Activated CD4-positive, alpha-beta T cell treated with anti-CD3 and anti-CD28 coated beads for 36 hours (primary cell): ENCODE measurements at regions not wholly inside any gene's neighbourhood (a gene's known extent, or its start where the extent isn't known, plus 50 kb on each side); places are given as distances from the start of the nearest gene placed in this dataset.
"Not testable (repeated sequence)": the region's sequence is repeated elsewhere in the genome, so short reads cannot be mapped to it uniquely, and the experiment has no call there.

ENCODE experiments used
- ATAC-seq: fragments of 200-7000 bp; cut with Tn5 transposase; one replicate; pipeline ENCODE4 v1.10.0; 2021; ENCODE audit warnings: mild to moderate bottlenecking, moderate library complexity
- CTCF ChIA-PET: fragments of 350-600 bp; sonication (Branson Sonifier 250); formaldehyde crosslinking; loops from one replicate; lab custom pipeline; 2021; ENCODE audit warnings: antibody characterized with exemption; lab: Charles Lee
- POLR2A ChIA-PET: fragments of 350-600 bp; sonication (Branson Sonifier 250); formaldehyde crosslinking; loops from one replicate; lab custom pipeline; 2021; ENCODE audit warnings: antibody characterized with exemption, inconsistent platforms; lab: Charles Lee
- DNase-seq: peaks from one replicate; pipeline ENCODE4 v3.0.0-alpha.2; 2020
- H3K27ac Mint-ChIP-seq: one replicate; pipeline ENCODE4 v1.8.0; 2021; ENCODE audit warnings: mixed read lengths
- H3K27me3 Mint-ChIP-seq: one replicate; pipeline ENCODE4 v1.8.0; 2021; ENCODE audit warnings: mixed read lengths
- H3K36me3 Mint-ChIP-seq: one replicate; pipeline ENCODE4 v1.8.0; 2021; ENCODE audit warnings: low read depth, mixed read lengths
- H3K4me1 Mint-ChIP-seq: one replicate; pipeline ENCODE4 v1.8.0; 2021; ENCODE audit warnings: mixed read lengths
- H3K4me3 Mint-ChIP-seq: one replicate; pipeline ENCODE4 v1.8.0; 2021; ENCODE audit warnings: mild to moderate bottlenecking, moderate library complexity, mixed read lengths
- H3K9me3 Mint-ChIP-seq: one replicate; pipeline ENCODE4 v1.8.0; 2021; ENCODE audit warnings: low read depth, mixed read lengths
- intact Hi-C, 2 experiments: fragments of 100-400 bp; cut with DNase I in 1 of 2; cut with micrococcal nuclease in 1 of 2; formaldehyde crosslinking; loops; one replicate each; pipeline versions ENCODE4 v1.14.2 to v1.15.1; 2022 to 2024; cut with DNase I, micrococcal nuclease

DNA sequence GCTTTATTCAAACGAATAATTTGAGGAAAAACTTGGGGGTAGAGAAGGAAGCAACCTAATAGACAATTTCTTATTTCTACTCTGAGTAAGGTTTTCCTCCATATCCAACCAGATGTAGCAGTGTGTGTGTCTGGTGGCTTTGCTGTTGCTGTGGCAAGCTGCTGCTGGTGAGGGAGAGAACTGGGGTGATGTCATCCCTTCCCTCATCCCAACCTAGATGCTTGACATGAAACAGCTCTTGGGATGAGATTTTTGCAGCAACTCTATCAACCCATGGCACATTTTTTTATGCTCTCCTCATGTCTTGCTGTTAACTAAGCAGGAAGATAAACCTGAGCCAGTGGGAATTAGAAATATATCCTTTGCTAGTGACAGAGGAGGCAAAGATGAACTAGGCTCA, 135.8 kb downstream of the PCSK1 start:
- no peak for ATAC-seq
- Mint-ChIP-seq H3K27ac (no peak overlapping the region), H3K9me3 (peaks cover under 1% of the 10 kb centered on the region), H3K4me1 (no peaks in the 10 kb centered on the region), H3K4me3 (no peak overlapping the region), H3K36me3 (no peaks in the 10 kb centered on the region), H3K27me3 (peaks cover 3% of the 10 kb centered on the region)
- POLR2A ChIA-PET = interaction anchor here (0.6 kb wide), 1 partner anchor 9 kb away, joined by 3 read pairs; no protein-coding TSS in a partner anchor
- CTCF ChIA-PET = no interaction called here
- no peak for DNase-seq
- intact Hi-C loops = no loop called here

DNA sequence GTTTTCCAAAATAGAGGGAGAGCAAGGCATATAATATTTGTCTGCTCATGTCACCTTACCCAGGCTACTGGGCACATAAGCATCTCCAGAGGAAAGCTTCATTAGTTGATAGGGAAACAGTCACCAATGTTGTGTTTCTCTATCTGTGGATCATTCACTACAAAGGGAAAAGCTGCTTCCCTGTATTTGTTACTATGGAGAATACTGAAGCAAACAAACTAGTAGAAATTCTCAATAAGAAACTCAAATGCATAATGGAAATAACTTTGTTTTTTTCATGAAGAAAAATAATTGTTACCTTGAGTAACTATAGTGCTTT, 138.2 kb downstream of the PCSK1 start:
- Mint-ChIP-seq H3K27me3 (peaks cover 12% of the 10 kb centered on the region), H3K36me3 (no peaks in the 10 kb centered on the region), H3K4me3 (no peak overlapping the region), H3K27ac (no peak overlapping the region), H3K9me3 (peaks cover 1% of the 10 kb centered on the region), H3K4me1 (no peaks in the 10 kb centered on the region)
- no peak for DNase-seq
- no peak for ATAC-seq
- ChIA-PET CTCF (interaction anchor here (0.7 to 1.1 kb wide), 2 partner anchors 11 to 46 kb away, joined by 3 to 5 read pairs; no protein-coding TSS in a partner anchor), POLR2A (no interaction called here)
- intact Hi-C loops = no loop called here

DNA sequence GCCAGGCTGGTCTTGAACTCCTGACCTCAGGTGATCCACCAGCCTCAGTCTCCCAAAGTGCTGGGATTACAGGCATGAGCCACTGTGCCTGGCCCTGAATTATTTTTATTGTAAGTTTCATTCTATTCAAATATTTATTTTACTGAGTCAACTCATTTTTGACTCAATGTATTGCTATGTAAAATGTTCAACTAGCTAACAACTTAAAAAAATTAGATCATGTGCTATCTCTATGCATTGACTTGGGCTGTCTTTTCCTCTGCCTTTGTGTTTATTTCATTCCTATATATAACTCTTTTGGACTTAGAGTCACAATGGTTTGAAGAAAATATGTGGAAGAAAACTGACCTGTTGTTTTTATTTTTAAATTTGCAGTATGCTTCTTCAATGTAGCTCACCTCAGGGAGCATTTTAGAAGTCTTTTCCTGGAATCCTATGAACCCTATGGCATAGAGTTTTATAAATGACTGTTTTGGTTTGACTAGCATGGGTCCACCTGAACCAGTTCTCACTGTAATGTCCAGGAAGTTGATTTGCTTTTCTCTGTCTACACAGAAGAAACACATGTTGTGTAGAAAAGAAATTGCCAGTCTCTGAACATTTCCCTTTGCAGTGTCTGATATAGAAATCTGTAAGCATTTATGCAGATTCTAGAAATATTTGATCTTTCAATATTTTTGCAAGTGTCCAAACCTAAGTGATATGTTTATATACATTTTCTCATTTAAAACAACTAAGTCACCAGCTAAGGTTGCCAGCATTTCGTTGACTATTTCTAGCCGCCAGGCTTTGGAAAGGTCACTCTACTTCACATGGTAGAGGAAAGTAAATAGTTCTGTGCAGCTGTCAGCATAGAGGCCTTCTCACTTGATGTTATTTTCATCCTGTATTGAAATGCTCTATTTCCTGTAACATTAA, 138.8 kb downstream of the PCSK1 start:
- H3K9me3 Mint-ChIP-seq = peaks cover 1% of the 10 kb centered on the region
- intact Hi-C loops = no loop called here
- no peak overlapping the region for H3K4me3 Mint-ChIP-seq
- H3K27me3 Mint-ChIP-seq = peaks cover 14% of the 10 kb centered on the region
- ChIA-PET POLR2A (interaction anchor here (0.5 kb wide), 1 partner anchor 215 kb away, joined by 4 read pairs; no protein-coding TSS in a partner anchor), CTCF (interaction anchor here (1.1 kb wide), 1 partner anchor 10 kb away, joined by 5 read pairs; no protein-coding TSS in a partner anchor)
- H3K4me1 Mint-ChIP-seq = peaks cover 4% of the 10 kb centered on the region
- DNase-seq (no peak), ATAC-seq (no peak)
- peaks cover 2% of the 10 kb centered on the region for H3K36me3 Mint-ChIP-seq
- no peak overlapping the region for H3K27ac Mint-ChIP-seq

DNA sequence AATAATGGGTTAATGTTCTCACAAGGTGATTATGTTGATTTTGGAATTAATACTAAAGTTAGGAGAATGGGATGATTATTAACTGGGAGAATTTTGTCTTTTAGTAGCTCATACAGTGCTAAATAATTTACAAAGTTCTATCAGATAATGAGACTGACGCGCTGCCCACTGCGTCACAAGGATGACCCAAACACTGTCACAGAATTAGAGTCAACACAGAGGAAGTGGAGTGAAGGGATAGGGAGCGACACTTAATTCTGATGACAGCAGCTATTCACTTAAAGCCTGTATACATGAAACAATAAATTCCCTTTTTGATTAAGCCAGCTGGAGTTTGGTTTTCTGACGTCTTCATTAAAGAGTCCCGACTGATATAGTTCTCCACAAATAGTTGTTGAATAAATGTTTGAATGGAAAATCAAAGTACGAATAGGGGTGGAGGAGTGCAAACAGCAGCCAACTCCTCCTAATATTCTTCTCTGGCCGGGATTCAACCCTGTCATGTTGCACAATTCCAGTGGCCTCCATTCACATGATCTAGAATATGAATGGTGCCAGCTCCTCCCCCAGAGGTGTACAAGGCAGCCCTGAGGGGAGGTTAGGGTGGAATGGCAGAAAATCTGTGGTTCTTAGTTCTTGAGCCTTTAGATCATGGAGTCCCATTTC, 140.3 kb downstream of the PCSK1 start:
- peaks cover 4% of the 10 kb centered on the region for H3K36me3 Mint-ChIP-seq
- H3K9me3 Mint-ChIP-seq = peaks cover 1% of the 10 kb centered on the region
- no peak for ATAC-seq
- intact Hi-C loops = no loop called here
- peaks cover 14% of the 10 kb centered on the region for H3K27me3 Mint-ChIP-seq
- H3K4me1 Mint-ChIP-seq = peaks cover 5% of the 10 kb centered on the region
- H3K4me3 Mint-ChIP-seq = no peak overlapping the region
- ChIA-PET CTCF (interaction anchor here (0.6 to 1.4 kb wide), 4 partner anchors 14 to 622 kb away, joined by 3 to 4 read pairs (median 3); no protein-coding TSS in a partner anchor), POLR2A (no interaction called here)
- no peak for DNase-seq
- no peak overlapping the region for H3K27ac Mint-ChIP-seq

DNA sequence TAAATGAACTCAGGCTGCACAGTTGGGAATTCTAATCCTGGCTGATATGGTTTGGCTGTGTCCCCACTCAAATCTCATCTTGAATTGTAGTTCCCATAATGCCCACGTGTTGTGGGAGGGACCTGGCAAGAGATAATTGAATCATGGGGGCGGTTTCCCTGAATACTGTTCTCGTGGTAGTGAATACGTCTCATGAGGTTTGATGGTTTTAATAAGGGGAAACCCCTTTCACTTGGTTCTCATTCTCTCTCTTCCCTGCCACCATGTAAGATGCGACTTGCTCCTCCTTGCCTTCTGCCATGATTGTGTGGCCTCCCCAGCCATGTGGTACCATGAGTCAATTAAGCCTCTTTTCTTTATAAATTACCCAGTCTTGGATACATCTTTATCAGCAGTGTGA, 143.8 kb downstream of the PCSK1 start:
- peak; percentile 31 for DNase-seq
- H3K27ac Mint-ChIP-seq, intact Hi-C loops, H3K4me1 Mint-ChIP-seq, POLR2A ChIA-PET, H3K9me3 Mint-ChIP-seq, H3K36me3 Mint-ChIP-seq, H3K4me3 Mint-ChIP-seq: not testable (repeated sequence)
- CTCF ChIA-PET = interaction anchor here (0.7 kb wide), 1 partner anchor 432 kb away, joined by 3 read pairs; no protein-coding TSS in a partner anchor
- H3K27me3 Mint-ChIP-seq = peaks cover 30% of the 10 kb centered on the region
- peak; percentile 33 for ATAC-seq

DNA sequence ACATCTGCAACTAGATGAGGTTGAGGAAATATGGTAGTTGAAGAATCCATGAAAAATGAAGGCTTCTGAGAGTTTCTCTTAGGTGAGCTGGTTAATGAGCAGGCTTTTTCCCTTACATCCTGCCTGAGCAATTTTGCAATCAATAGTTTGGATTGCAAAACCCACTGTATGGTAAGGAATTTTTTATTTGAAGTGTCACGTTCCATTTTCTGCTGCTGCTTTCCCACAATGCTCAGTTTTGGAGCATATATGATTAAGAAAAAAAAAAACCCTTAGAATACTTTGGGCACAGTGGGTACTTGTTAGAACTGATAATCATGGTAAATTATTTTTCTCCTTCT, 144.2 kb downstream of the PCSK1 start:
- H3K27ac Mint-ChIP-seq = no peak overlapping the region
- H3K36me3 Mint-ChIP-seq = peaks cover 4% of the 10 kb centered on the region
- peaks cover 7% of the 10 kb centered on the region for H3K4me1 Mint-ChIP-seq
- intact Hi-C loops = no loop called here
- no peak for ATAC-seq
- DNase-seq = no peak
- ChIA-PET CTCF (no interaction called here), POLR2A (no interaction called here)
- H3K4me3 Mint-ChIP-seq = no peak overlapping the region
- H3K9me3 Mint-ChIP-seq = peaks cover 1% of the 10 kb centered on the region
- H3K27me3 Mint-ChIP-seq = peaks cover 31% of the 10 kb centered on the region

DNA sequence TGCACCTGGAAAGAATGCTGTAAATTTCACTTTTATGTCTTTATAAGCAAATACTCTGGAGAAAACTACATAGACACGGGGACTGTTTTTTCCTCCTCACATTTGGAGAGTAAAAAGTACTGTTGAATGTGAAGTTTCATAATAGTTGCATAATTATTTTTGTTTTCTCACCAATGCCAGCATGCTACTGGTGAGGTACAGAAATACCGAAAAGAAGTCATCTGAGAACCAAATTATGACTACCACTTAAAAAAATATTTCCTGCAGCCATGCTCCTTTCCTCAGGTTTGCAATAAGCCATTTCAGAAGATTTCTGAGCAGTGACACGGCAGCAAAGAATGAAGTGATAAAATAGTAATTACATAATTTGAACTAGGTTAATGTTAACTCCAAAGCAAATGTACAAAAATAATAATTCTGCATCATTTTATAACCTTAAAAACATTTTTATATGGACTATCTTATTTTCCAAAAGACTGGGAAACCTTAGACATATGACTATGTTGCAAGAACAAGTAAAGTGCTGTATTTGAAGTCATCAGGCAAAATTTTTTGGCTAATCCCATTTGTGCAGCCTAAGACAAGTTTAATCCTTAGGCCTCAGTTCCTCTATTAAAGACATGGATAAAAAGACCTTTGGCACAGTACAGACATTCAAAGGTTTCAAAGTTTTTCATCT, 144.7 kb downstream of the PCSK1 start:
- Mint-ChIP-seq H3K9me3 (peaks cover 1% of the 10 kb centered on the region), H3K27ac (no peak overlapping the region), H3K36me3 (peaks cover 4% of the 10 kb centered on the region), H3K4me1 (peaks cover 7% of the 10 kb centered on the region), H3K4me3 (no peak overlapping the region), H3K27me3 (peaks cover 36% of the 10 kb centered on the region)
- intact Hi-C loops = no loop called here
- CTCF ChIA-PET = no interaction called here
- POLR2A ChIA-PET = no interaction called here
- DNase-seq = no peak
- ATAC-seq = no peak

DNA sequence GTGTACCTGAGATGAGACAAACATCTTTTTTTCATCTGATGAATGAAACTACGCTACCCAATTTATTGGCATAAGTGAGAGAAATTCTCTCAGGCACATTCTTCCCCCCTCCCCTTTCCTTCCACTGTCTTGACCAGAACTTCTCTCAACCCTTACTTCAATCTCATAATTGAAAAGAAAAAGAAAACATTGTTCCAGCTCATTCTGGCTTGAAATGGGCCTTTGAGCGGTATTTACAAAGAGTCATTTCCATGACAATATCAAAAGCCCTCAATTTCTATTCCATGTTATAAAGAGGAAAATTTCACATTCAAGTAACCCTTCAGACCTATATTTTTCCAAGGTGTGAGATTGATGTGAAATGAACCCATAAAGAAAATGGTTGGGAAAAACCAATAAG, 145.9 kb downstream of the PCSK1 start:
- no peak overlapping the region for H3K27ac Mint-ChIP-seq
- POLR2A ChIA-PET = no interaction called here
- intact Hi-C loops = no loop called here
- peaks cover 4% of the 10 kb centered on the region for H3K36me3 Mint-ChIP-seq
- DNase-seq (no peak), ATAC-seq (no peak)
- peaks cover 37% of the 10 kb centered on the region for H3K27me3 Mint-ChIP-seq
- peaks cover 1% of the 10 kb centered on the region for H3K9me3 Mint-ChIP-seq
- peaks cover 7% of the 10 kb centered on the region for H3K4me1 Mint-ChIP-seq
- no peak overlapping the region for H3K4me3 Mint-ChIP-seq
- CTCF ChIA-PET = interaction anchor here (1.8 kb wide), 1 partner anchor 49 kb away, joined by 4 read pairs; no protein-coding TSS in a partner anchor

DNA sequence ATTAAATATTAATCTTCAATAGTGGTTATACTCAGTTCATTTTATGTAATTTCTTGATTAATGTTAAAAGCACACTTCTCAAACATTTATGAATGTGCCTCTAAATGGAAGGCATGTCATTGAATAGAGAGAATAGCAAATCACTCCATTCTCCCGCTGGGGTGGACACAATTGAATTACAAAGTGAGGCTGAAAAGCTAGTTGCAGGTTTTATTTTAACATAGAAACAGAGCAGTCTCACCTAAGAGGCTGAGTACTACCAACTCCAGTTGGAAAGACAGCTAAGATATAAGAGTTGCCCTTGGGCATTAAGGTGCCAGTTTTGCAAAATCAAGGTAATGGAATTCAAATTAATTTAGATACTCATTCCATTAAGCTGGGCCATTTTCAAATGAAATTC, 147.2 kb downstream of the PCSK1 start:
- ChIA-PET CTCF (interaction anchor here (1.0 to 1.8 kb wide), 4 partner anchors 13 to 505 kb away, joined by 3 to 4 read pairs (median 3); no protein-coding TSS in a partner anchor), POLR2A (no interaction called here)
- peaks cover 14% of the 10 kb centered on the region for H3K4me1 Mint-ChIP-seq

DNA sequence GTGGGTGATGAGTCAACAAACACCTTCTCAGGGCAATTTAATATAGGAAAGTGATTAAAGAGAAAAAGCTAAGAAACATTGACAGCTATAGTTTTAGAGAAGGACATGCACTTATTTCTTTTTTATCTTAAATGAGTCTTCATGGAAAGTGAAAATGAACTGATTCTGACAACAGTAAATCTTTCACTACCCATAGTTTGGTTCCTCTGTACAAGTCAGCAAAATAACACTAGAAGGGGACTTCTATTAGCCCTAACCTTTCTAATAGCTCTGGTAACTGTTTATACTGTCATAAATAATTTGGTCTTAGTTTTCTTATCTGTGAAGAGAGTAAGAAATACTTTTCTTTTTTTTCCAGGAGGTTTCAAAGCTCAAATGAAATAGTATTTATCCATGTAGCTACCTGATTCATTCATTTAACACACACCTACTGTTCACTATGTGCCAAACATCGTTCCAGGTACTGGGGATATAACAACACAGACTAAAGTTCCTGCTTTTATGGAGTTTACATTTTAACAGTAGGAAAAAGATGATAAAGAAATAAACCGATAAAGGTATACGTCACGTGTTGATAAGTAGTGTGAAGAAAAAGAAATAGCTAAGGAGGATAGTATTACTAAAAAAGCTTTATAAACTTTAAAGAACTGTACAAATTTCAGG, 148.2 kb downstream of the PCSK1 start:
- H3K27me3 Mint-ChIP-seq = peaks cover 40% of the 10 kb centered on the region
- POLR2A ChIA-PET = no interaction called here
- CTCF ChIA-PET = interaction anchor here (1.0 to 1.1 kb wide), 3 partner anchors 10 to 25 kb away, joined by 3 to 5 read pairs (median 3); no protein-coding TSS in a partner anchor
- DNase-seq = no peak
- H3K36me3 Mint-ChIP-seq = peaks cover 4% of the 10 kb centered on the region
- ATAC-seq = no peak
- no peak overlapping the region for H3K27ac Mint-ChIP-seq
- peaks cover 24% of the 10 kb centered on the region for H3K4me1 Mint-ChIP-seq
- no peaks in the 10 kb centered on the region for H3K9me3 Mint-ChIP-seq
- intact Hi-C loops = loop anchor here (5.0 kb wide), 4 partner anchors 173 to 638 kb away; partner anchors contain the start of genes ELL2 (in 1 of the 2) and RFESD (in 1 of the 2)
- H3K4me3 Mint-ChIP-seq = no peak overlapping the region

More for the DNA sequence above, 147.2 kb downstream of the PCSK1 start:
- H3K9me3 Mint-ChIP-seq = no peaks in the 10 kb centered on the region
- H3K4me3 Mint-ChIP-seq = no peak overlapping the region
- peaks cover 42% of the 10 kb centered on the region for H3K27me3 Mint-ChIP-seq
- ATAC-seq = no peak
- no peak overlapping the region for H3K27ac Mint-ChIP-seq
- DNase-seq = no peak
- intact Hi-C loops = no loop called here
- peaks cover 4% of the 10 kb centered on the region for H3K36me3 Mint-ChIP-seq
